ENCODE measurements at regions not wholly inside any gene's neighbourhood (a gene's known extent, or its start where the extent isn't known, plus 50 kb on each side); places are given as distances from the start of the nearest gene placed in this dataset.

DNA sequence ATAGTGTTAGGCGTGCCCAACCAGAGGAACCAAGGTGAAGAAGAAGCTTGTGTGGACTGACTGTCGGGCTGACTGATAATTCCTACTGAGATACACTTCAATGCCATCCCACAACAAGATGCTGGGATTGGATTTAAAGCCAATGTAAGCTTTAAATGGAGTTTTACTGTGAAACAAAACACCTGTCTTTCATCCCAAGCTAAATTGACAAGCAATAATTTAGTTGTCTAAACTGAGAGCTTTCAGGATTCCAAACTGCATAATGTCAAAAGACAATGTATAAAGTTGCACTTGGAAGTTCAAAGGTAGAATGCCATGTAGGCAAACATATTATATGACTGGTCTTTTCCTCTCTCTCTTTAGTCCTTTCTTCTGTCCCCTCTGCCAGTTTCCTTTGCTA is 1025.3 kb upstream of the FANCL start:
- no peak overlapping the region for H3K4me2 ChIP-seq (ENCODE audit: low read length)
- no peaks in the 10 kb centered on the region for H3K79me2 ChIP-seq (replicated peaks; ENCODE audit: insufficient read depth, low read length)
- H3K36me3 ChIP-seq (ENCODE audit: insufficient read depth, low read length): no peaks in the 10 kb centered on the region
- TF ChIP-seq EP300 (conservative IDR thresholded peaks at IDR 0.05; ENCODE audit: poor library complexity, severe bottlenecking): peak; percentile 89
- TF ChIP-seq, protein P1, sequence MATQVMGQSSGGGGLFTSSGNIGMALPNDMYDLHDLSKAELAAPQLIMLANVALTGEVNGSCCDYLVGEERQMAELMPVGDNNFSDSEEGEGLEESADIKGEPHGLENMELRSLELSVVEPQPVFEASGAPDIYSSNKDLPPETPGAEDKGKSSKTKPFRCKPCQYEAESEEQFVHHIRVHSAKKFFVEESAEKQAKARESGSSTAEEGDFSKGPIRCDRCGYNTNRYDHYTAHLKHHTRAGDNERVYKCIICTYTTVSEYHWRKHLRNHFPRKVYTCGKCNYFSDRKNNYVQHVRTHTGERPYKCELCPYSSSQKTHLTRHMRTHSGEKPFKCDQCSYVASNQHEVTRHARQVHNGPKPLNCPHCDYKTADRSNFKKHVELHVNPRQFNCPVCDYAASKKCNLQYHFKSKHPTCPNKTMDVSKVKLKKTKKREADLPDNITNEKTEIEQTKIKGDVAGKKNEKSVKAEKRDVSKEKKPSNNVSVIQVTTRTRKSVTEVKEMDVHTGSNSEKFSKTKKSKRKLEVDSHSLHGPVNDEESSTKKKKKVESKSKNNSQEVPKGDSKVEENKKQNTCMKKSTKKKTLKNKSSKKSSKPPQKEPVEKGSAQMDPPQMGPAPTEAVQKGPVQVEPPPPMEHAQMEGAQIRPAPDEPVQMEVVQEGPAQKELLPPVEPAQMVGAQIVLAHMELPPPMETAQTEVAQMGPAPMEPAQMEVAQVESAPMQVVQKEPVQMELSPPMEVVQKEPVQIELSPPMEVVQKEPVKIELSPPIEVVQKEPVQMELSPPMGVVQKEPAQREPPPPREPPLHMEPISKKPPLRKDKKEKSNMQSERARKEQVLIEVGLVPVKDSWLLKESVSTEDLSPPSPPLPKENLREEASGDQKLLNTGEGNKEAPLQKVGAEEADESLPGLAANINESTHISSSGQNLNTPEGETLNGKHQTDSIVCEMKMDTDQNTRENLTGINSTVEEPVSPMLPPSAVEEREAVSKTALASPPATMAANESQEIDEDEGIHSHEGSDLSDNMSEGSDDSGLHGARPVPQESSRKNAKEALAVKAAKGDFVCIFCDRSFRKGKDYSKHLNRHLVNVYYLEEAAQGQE (IDR thresholded peaks at IDR 0.05; ENCODE audit: borderline replicate concordance): no peak
- no peak for TF ChIP-seq MXI1 (conservative IDR thresholded peaks at IDR 0.05; ENCODE audit: poor library complexity, severe bottlenecking)
- TF ChIP-seq POLR2AphosphoS5 (IDR thresholded peaks at IDR 0.05): peak; percentile 53
- H3K4me3 ChIP-seq (ENCODE audit: low read length): no peak overlapping the region
- no peaks in the 10 kb centered on the region for H3K9me3 ChIP-seq (ENCODE audit: low read length)
- no peaks in the 10 kb centered on the region for H4K20me1 ChIP-seq (ENCODE audit: insufficient read depth)
- no peaks in the 10 kb centered on the region for H3K9me2 ChIP-seq (ENCODE audit: insufficient read depth, low read length)
- no peak overlapping the region for H3K9ac ChIP-seq (ENCODE audit: low read length)
- no peaks in the 10 kb centered on the region for H3F3A ChIP-seq (ENCODE audit: insufficient read depth, low read length, poor library complexity, severe bottlenecking)
- no peak overlapping the region for H3K27ac ChIP-seq (ENCODE audit: low read length)
- no peak overlapping the region for H2AFZ ChIP-seq (ENCODE audit: low read depth, low read length)
- H3K27me3 ChIP-seq (ENCODE audit: insufficient read depth, low read depth, low read length): no peaks in the 10 kb centered on the region

DNA sequence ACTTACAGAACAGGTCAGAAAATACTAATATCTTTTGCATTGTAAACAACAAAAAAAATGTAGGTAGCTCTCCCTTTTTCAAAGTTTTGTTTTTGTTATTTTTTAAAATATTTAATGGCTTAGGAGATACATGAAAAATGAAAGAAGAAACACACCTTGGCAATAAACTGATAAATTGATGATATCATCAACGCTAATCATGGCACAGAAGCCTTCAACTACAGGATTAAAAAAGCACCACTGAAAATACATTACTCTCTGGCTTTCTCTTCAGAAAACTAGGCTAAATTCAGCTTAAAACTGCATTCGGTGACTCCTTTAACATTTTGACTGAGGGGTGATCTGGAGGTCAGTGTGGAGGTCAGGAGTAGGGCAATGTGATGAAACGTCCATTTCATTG is 1018.8 kb upstream of the FANCL start:
- Histone ChIP-seq H3K4me3 (ENCODE audit: low read length) (no peak overlapping the region), H3F3A (ENCODE audit: insufficient read depth, low read length, poor library complexity, severe bottlenecking) (no peaks in the 10 kb centered on the region), H3K79me2 (replicated peaks; ENCODE audit: insufficient read depth, low read length) (no peaks in the 10 kb centered on the region), H3K9me2 (ENCODE audit: insufficient read depth, low read length) (no peaks in the 10 kb centered on the region), H3K9me3 (ENCODE audit: low read length) (no peaks in the 10 kb centered on the region), H3K36me3 (ENCODE audit: insufficient read depth, low read length) (no peaks in the 10 kb centered on the region), H2AFZ (ENCODE audit: low read depth, low read length) (no peak overlapping the region), H4K20me1 (ENCODE audit: insufficient read depth) (no peaks in the 10 kb centered on the region), H3K9ac (ENCODE audit: low read length) (no peak overlapping the region), H3K27ac (ENCODE audit: low read length) (no peak overlapping the region), H3K4me2 (ENCODE audit: low read length) (no peak overlapping the region), H3K27me3 (ENCODE audit: insufficient read depth, low read depth, low read length) (no peaks in the 10 kb centered on the region)
- TF ChIP-seq EZH2 (IDR thresholded peaks at IDR 0.05; ENCODE audit: borderline replicate concordance, insufficient read depth, low read length, poor library complexity, severe bottlenecking) (no peak), TAF1 (IDR thresholded peaks at IDR 0.05; ENCODE audit: low read depth) (no peak), MXI1 (conservative IDR thresholded peaks at IDR 0.05; ENCODE audit: poor library complexity, severe bottlenecking) (no peak), EP300 (conservative IDR thresholded peaks at IDR 0.05; ENCODE audit: poor library complexity, severe bottlenecking) (no peak), RAD21 (conservative IDR thresholded peaks at IDR 0.05) (no peak), POLR2AphosphoS5 (IDR thresholded peaks at IDR 0.05) (no peak), SMC3 (conservative IDR thresholded peaks at IDR 0.05; ENCODE audit: poor library complexity) (no peak)
- TF ChIP-seq, protein P1 (IDR thresholded peaks at IDR 0.05; ENCODE audit: borderline replicate concordance): no peak
